ENCODE measurements at regions not wholly inside any gene's neighbourhood (a gene's known extent, or its start where the extent isn't known, plus 50 kb on each side); places are given as distances from the start of the nearest gene placed in this dataset.
A peak's percentile ranks its signal among the peaks of the same experiment; 100 is the strongest.
"Not testable (repeated sequence)": the region's sequence is repeated elsewhere in the genome, so short reads cannot be mapped to it uniquely, and the experiment has no call there.

DNA sequence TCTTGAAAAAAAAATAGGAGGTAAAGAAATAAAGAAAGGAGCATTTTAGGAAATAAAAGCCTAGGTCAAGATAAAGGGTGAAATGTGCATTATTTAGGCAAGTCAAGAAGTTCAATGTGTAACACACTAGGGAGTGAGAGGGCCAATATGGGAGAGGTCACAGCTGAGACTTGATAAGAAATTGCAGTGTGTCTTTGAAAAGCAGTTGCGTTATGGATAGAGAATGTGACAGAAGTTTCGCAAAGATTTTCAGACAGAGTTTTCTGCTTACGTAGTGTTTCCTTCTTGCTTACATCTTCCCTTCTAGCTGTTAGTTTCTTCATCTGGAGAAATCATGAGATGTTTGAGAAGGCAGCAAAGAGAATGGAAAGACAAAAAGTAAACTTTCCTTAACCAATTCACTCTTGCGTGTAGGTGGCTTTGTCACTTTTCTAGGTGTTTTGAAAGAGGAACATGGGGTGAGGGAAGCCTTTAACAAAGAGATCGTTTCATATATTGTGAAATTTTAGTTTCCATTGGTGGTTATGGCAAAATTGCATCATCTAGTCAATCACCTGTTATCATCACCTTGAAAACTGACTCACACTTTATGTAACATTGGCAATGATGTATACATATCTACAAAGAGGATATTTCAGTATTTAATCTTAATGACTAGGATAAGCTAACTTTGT is 975.5 kb downstream of the OLFM4 start:
- DNase-seq (ENCODE audit: low spot score), result no peak

DNA sequence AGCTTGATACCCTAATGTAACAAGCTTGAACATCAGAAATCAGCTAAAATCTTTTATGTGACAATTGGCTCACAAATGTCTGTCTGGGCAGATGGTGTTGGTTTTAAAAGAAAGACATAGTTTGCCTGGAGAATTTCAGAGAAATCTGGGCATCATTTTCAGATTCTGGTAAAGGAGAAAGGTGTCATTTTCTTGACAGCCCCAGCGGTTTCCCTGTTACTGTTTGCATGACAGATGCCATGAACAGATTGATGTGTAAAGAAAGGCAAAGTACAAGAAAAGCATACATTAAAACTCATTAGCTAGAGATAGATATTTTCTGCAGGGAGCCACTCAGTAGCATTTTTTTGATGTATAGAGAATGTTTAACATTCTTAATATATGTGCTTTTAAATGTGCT is 987.9 kb downstream of the OLFM4 start:
- no peak for DNase-seq (ENCODE audit: low spot score)

DNA sequence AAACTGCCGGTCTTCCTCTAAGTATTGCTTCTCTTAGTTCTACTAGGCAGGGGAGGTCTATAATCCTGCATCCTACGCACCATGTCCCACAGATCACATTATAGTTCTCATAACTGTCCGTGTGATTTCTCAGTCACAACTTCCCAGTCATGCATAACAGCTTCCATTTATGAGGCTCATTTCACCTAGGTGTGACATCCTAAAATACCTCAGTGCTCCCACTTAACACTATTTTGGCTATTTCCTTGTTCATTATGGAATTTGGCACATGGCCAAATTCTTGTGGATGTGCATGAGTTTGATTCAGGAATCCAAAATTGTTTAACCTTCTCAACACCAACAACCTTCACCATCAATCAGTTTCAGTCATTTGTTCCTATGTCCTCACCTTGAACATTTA is 989.9 kb downstream of the OLFM4 start:
- DNase-seq (ENCODE audit: low spot score), result no peak

DNA sequence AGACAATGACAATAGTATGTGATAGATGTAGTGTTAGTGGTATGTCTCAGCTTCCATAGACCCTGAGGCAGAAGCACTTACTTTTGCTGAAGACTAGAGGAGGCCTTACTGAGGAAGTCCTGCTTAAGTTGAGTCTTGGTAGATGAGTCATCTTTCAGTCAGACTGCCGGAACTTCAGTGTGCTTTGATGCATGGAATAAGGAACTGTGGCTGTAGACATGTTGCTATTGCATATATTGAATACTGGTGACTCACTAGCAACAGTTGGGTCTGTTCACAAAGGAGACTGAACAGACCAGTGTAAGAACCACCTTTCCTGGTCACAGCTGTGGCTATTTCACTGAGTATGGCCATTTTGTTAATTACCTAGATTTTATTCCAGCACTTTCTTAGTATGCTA is 1000.6 kb downstream of the OLFM4 start:
- peak; percentile 30 for DNase-seq (ENCODE audit: low spot score)

DNA sequence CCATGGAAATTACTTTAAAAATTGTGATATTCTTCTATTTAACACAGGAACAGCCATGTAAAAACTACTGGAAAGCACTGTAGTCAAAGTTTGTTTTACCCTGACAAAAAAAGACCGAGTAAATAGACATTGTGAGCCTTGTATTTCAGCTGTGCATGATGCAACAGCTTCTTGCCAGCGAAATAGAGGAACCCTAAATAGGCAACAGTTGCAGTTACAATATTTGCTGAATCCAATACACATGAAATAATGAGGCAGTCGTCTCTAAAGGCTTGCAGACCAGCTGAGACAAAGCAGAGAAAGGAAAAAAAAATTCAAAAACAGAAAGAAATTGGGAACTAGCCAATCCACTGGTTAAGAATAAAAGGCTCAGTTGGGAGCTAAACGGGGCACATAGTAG is 1001.1 kb downstream of the OLFM4 start:
- no peak for DNase-seq (ENCODE audit: low spot score)

DNA sequence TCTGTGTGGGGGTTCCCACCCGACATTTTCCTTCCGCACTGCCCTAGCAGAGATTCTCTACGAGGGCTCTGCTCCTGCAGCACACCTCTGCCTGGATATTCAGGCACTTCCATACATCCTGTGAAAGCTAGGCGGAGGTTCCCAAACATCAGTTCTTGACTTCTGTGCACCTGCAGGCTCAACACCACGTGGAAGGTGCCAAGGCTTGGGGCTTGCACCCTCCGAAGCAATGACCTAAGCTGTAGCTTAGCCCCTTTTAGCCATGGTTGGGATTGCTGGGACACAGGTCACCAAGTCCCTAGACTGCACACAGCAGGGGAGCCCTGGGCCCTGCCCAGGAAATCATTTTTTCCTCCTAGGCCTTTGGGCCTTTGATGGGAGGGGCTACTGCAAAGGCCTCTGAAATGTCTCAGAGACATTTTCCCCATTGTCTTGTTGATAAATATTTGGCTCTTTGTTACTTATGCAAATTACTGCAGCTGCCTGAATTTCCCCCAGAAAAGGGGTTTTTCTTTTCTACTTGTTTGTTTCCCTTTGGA is 1004.8 kb downstream of the OLFM4 start:
- DNase-seq (ENCODE audit: low spot score), result no peak

DNA sequence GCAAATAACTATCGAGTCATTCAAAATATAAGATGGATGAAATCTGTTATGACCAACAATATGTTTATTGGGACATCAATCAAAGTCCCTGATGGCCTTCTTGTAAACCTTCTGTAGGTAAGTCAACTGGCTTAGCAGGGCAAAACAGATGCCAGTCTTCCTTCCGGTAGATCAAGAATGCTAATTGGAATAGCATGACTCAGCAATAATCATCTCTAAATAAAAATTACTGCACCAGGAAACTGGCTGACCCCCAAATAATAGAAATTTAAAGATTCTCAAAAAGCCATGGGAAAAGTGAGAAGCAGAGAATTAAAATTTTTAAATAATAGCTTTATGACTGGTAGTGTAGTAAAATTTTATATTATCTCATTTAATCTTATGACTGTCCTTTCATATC is 1005.4 kb downstream of the OLFM4 start:
- DNase-seq (ENCODE audit: low spot score), result no peak

DNA sequence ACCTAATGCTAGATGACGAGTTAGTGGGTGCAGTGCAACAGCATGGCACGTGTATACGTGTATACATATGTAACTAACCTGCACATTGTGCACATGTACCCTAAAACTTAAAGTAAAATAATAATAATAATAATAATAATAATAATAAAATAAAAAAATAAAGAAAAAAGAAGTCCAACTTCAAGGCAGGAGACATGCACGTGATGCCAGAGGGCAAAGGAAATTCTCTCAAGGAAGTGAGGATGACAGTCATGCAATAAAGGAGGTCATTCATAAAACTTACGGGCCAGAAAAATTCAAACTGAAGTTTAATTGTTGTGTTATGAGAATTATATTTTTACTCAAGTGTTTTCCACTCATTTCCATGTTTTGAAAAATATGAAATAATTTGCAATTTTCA is 1028.8 kb downstream of the OLFM4 start:
- DNase-seq (ENCODE audit: low spot score), result not testable (repeated sequence)

DNA sequence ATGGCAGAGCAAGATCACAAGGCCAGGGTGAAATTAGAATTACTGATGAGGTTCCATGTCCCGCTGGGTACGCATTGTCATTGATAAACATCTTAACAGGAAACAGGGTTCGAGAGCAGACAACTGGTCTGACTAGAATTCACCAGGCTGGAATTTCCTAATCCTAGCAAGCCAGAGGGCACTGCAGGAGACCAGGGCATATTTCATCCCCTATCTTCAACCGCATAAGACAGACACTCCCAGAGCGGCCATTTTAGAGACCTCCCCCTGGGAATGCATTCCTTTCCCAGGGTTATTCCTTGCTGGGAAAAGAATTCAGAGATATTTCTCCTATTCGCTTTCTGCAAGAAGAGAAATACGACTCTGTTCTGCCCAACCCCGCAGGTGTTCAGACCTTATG is 1041.3 kb downstream of the OLFM4 start:
- DNase-seq (ENCODE audit: low spot score), result not testable (repeated sequence)

DNA sequence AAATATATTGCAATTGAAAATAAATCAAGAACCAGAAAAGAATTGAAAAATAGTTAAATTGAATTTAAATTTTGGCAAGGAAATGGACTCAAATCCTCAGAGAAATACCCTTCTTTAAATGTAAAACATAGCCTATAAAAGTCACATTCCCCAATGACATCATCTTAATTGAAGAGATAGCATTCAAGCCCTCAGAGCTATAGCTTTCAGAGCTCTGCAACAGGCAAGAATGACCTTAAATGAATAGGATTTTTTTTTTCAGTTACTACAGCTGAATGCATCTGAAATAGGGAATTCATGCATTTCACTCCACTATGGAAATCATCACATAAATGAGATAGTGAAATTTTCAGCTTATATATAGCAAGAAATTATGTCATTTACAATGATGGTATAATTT is 1049.0 kb downstream of the OLFM4 start:
- no peak for DNase-seq (ENCODE audit: low spot score)

DNA sequence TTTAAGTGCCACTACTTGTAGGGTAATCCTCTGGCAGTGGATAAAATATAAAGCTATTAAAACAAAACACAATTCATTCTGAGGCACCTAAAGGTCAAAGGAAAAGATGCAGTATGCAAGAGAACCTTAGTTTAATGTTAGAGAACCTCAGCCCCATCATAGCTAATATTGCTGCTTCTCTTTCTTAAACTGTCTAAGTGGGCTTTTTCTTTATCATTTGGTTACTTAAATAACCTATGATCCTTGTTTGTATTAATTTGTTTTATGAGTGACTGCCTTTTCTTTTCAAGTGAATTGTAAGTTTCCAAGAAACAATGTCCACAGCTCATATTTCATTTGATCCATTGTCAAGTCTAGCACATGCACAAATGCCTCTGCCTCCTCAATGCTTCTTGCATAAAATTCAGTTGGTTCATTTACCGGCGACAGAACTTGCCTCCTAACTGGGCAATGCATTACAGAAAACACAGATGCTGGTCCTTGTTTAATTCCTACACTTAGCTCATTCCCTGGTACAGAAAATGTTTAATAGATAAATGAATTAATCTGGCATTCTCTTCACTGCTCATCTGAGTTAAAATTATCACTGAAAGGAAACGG is 1049.8 kb downstream of the OLFM4 start:
- no peak for DNase-seq (ENCODE audit: low spot score)

DNA sequence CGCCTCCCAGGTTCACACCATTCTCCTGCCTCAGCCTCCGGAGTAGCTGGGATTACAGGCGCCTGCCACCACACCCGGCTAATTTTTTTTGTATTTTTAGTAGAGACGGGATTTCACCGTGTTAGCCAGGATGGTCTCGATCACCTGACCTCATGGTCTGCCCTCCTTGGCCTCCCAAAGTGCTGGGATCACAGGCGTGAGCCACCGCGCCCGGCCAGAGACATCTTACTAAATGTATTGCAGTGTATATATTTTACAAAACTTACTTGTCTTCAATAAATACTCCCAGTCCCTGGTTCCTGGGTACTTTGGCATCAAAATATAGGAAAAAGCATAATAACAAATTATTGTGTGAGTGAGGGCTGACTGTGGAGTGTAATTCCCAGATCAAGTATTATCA is 1053.7 kb downstream of the OLFM4 start:
- not testable (repeated sequence) for DNase-seq (ENCODE audit: low spot score)

DNA sequence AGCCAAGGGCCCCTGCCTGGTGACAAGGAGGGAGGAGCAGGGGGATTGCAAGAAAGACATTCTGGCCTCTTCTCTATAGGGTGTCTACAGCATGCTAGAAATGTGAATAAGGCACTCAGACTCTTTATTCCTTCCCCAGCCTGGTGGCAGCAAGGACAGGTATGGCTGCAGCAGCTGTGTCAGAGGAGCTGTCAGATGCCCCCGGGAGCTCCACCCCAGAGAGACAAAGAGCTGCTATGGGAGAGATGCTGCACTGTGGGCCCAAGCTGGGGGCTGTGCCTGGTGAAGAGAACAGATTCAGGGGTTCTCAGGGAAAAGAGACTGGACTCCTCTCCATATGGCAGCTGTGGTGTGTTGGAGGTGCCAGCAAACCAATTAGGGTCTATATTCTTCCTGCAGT is 1063.3 kb downstream of the OLFM4 start:
- DNase-seq (ENCODE audit: low spot score), result no peak

DNA sequence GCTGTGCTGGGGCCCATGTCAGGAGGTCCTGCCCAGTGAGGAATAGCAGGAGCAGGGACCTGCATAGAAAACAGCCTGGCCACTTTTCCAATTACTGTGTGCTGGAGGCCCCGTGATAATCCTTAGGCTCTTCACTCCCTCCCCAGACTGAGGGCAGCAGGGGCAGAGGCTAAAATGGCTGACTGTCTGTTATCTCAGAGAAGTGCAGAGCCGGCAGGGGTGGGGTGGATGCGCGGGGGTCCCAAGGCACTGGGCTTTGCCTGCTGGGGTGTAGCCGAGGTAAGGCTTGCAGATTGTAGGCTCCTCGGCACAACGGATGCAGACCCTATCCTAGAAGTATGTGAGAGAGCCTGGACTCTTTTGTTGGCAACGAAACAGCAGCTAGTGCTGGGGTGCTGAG is 1064.1 kb downstream of the OLFM4 start:
- DNase-seq (ENCODE audit: low spot score), result no peak

DNA sequence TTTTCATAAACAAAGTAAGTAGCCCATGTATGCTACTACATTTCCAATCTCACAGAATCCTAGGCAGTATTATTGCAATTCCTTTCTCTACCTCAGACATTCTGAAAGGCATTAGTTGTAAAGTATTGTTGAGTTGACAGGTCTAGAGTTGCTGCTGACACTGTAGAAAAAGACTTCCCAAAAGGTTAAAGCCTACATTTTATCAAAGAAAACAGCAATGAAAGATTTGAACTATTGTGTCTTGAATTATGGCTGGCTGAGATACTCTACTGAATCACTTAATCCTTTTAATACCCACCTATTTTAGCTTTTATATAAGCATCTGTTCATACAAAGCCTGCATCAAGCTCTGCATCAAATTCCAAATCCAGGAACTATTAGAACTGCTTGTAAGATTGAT is 1082.0 kb downstream of the OLFM4 start:
- no peak for DNase-seq (ENCODE audit: low spot score)

DNA sequence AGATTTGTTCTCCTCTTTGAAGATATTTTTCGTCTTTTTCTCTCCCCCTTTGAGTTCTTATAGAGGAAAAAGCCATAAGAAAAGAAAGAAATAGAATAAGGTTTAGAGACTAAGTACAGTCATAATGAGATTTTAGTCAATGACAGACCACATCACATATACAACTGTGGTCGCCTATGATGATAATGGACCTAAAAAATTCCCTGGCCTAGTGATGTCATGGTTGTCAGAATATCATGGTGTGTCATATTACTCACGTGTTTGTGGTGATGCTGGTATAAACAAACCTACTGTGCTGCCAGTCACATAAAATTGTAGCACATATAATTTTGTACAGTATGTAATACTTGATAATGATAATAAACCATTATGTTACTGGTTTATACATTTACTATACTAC is 1096.1 kb downstream of the OLFM4 start:
- DNase-seq (ENCODE audit: low spot score), result no peak

DNA sequence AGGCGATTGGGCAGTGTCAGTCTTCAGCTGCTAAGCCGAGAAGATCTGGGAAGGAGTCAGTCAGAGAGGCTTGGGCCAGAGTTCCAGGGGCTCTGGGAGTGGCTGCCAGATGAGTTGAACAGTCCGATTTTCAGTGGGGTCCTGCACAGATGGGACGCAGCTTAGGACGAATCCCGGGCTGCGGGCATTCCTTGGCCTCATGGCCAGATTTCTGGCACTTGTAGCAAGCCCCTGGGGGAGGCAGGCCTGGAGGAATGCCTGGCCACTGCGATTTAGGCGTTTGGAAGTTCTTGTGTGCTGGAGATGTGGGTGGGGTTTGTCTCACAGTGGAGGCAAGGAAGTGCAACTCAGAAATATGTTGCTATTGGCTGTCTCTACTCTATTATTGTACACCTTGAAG is 1102.3 kb downstream of the OLFM4 start:
- DNase-seq (ENCODE audit: low spot score), result not testable (repeated sequence)

DNA sequence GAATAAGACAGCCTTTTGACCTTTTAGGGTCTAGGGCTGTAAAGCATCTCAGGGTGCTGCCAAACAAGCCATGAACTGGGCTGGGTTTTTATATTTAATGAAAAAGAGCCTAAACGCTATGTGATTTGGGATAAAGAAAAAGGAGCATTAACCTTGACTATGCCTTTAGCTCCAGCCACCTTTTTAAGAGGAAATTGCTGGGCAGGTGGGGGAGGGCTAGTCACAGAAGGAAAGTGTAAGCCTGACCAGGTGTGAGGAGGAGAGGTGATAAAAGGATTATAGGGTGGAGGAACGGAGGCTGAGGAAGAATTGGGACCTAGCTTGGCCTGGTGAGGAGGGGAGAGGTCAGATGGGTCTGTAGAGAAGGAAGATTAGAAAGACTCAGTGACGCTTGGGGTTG is 1102.8 kb downstream of the OLFM4 start:
- not testable (repeated sequence) for DNase-seq (ENCODE audit: low spot score)

DNA sequence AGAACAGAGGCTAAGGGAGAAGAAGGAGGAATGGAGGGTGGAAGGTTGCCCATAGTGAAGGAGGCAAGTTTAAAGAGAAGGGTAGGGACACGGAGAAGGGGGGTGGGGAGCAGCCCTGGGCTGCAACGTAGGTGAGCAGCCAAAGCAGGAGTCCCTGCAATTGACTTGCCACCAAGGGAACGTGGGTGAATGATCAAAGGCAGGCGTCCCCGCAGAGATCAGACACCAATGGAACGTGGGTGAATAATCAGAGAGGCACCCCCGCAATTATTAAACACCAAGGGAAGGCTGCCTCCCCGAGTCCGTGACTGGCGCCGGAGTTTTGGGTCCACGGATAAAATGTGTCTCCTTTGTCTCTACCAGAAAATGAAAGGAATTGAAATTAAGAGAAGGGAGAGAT is 1103.5 kb downstream of the OLFM4 start:
- not testable (repeated sequence) for DNase-seq (ENCODE audit: low spot score)

DNA sequence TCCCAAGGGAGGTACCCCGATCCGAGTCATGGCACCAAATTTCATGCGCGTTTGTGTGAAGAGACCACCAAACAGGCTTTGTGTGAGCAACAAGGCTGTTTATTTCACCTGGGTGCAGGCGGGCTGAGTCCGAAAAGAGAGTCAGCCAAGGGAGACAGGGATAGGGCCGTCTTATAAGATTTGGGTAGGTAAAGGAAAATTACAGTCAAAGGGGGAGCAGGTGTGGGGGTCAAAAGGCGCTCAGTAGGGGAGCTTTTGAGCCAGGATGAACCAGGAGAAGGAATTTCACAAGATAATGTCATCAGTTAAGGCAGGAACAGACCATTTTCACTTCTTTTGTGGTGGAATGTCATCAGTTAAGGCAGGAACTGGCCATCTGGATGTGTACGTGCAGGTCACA is 1104.1 kb downstream of the OLFM4 start:
- DNase-seq (ENCODE audit: low spot score), result not testable (repeated sequence)

DNA sequence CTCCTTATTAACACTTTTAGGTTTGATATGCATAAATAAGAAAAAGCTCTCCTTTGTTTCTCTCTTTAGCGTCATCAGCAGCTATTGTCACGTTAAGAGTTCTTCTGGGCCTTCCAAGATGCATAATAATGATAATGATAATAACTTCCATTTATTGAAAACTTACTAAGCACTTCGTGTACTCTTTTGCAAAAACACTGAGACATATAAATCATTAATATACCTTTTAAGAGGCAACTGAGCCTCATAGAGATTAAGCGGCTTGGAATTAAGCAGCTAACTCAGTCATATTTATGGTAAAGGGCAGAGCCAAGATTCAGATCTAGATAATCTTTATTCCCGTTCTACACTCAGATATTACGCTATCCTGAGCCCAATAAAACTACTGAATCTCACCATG is 1105.1 kb downstream of the OLFM4 start:
- no peak for DNase-seq (ENCODE audit: low spot score)

DNA sequence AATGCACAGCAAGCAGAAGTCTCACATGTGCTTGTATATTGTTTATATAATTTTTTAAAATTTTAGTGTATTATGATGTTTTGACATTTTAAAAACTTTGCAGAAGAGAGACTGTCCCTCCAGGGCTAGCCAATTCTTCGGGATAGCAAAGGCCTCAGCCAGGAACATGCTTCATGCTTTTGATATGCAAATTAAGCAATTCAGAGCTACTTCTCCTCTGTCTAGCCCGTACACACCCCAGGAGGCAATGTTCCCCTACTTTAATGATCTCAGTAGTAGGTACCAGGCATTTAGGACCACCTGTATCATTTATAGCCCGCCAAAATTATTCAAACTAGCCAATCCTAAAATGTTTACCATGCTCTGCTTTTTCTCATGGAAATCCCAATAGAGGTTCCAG is 1116.2 kb downstream of the OLFM4 start:
- no peak for DNase-seq (ENCODE audit: low spot score)

DNA sequence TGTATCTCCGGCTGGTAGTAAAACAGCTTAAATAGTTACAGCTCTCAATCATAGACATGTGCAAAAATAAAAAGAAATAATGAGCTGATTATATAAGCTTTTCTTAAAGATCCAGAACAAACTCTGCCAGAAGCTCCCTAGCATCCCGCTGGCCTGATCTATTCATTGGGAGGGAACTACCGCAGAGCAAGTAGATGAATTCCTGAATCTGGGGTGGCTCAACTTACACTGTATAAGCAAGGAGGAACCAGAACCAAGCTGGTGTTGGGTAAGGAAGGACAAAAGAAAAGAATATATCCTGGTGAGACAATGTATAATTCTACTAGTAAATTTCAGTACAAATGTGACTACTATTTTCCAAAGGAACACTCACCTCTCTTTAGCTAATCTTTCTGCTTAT is 1122.2 kb downstream of the OLFM4 start:
- DNase-seq (ENCODE audit: low spot score), result no peak

DNA sequence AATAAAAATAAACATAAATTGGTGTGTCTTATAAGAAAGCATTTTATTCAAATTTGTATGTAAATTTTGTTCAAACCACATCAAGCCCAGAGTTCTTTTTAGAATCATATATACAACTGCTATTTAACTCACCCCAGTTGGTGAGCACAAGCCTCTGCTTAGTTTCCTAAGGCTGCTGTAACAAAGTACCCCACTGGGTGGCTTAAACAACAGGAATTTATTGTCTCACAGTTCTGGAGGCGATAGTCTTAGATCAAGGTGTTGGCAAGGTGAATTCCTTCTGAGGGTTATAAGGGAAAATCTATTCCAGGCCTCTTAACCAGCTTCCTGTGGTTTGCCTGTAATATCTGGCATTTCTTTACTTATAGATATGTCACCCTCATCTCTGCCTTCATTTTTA is 1133.5 kb downstream of the OLFM4 start:
- DNase-seq (ENCODE audit: low spot score), result no peak
